Ovary (tissue), 7 donors: ENCODE measurements at regions not wholly inside any gene's neighbourhood (a gene's known extent, or its start where the extent isn't known, plus 50 kb on each side); places are given as distances from the start of the nearest gene placed in this dataset.
"Not testable (repeated sequence)": the region's sequence is repeated elsewhere in the genome, so short reads cannot be mapped to it uniquely, and the experiment has no call there.

Experiments used
- DNase-seq, 5 donors: peaks; one replicate each; pipeline ENCODE4 v3.0.0-alpha.2; 2019 to 2020
- H3K27ac ChIP-seq, 2 donors: fragments of 200-600 bp; one replicate each; pipeline versions ENCODE4 v1.5.1 to v1.8.0; 2019 to 2022
- H3K27me3 ChIP-seq: fragments of 200-600 bp; one replicate; pipeline ENCODE4 v1.8.0; 2022
- H3K36me3 ChIP-seq: fragments of 200-600 bp; sonication (generic); one replicate; pipeline ENCODE4 v1.5.1; 2019
- H3K4me1 ChIP-seq: one replicate; pipeline ENCODE4 v1.8.1; 2013; ENCODE audit warnings: mild to moderate bottlenecking, moderate library complexity; ENCODE audit not compliant: insufficient read depth
- H3K4me3 ChIP-seq: fragments of 200-600 bp; sonication (generic); one replicate; pipeline ENCODE4 v1.5.1; 2017
- H3K9me3 ChIP-seq, 2 donors: fragments of 200-600 bp in 1 of 2; sonication (generic) in 1 of 2; one replicate each; pipeline versions ENCODE4 v1.5.1 to v1.8.1; 2013 to 2019; ENCODE audit warnings: mild to moderate bottlenecking in 1 of 2, moderate library complexity in 1 of 2
- CTCF ChIP-seq, 3 donors: fragments of 450-650 bp in 2 of 3; fragments of 200-600 bp in 1 of 3; IDR thresholded peaks; one replicate each; pipeline versions ENCODE4 v1.5.1 to v1.8.0; 2016 to 2022; ENCODE audit warnings: antibody characterized with exemption in 3 of 3, mild to moderate bottlenecking in 1 of 3
- EP300 ChIP-seq: sonication (generic); formaldehyde crosslinking; IDR thresholded peaks from one replicate; pipeline ENCODE4 v1.6.1; 2017; ENCODE audit warnings: antibody characterized with exemption
- POLR2A ChIP-seq: fragments of 450-650 bp; IDR thresholded peaks from one replicate; pipeline ENCODE4 v1.6.1; 2017; ENCODE audit warnings: antibody characterized with exemption, mild to moderate bottlenecking, moderate library complexity
- WGBS, 3 donors: extraction: QIAGEN DNeasy Blood & Tissue Kit in 1 of 3; methylation state at CpG; one replicate each; pipeline versions ENCODE4 v1.1.5 to v1.1.7; 2013 to 2017; 5-methylcytosine and 5-hydroxymethylcytosine counted together
- intact Hi-C, 4 donors: fragments of 100-400 bp; cut with DNase I; formaldehyde crosslinking; loops; one replicate each; pipeline versions ENCODE4 v1.11.0 to v1.15.1; 2022 to 2023
- donor health status: DM: no; HTN: no; CAD: no; lungs with moderate emphysema.
- donor health status: DM: no; HTN: no; CAD: no.
- donor health status: Bipolar disorder and iron deficiency.
- donor health status: DM: no; HTN: no; CAD: no.
- donor health status: DM: yes; HTN: yes; CAD: no.

GRCh38 chrX:25105221-25105620, 89.5 kb upstream of the ARX start:
- H3K36me3 ChIP-seq = no peaks in the 10 kb centered on the region
- H3K4me3 ChIP-seq = no peak overlapping the region
- H3K27ac ChIP-seq = no peak overlapping the region
- no peaks in the 10 kb centered on the region for H3K27me3 ChIP-seq
- no peaks in the 10 kb centered on the region for H3K9me3 ChIP-seq
- no peaks in the 10 kb centered on the region for H3K4me1 ChIP-seq
- intact Hi-C loops = no loop called here
- no peak for DNase-seq
- 29 to 39% (median 33%) methylated on average over 4 of the region's 4 CpGs for WGBS, 3 donors
- no peak for TF ChIP-seq CTCF (IDR thresholded peaks at IDR 0.05)
- no peak for TF ChIP-seq POLR2A
- TF ChIP-seq EP300 = no peak

GRCh38 chrX:25096522-25097045, 80.8 kb upstream of the ARX start:
- H3K4me3 ChIP-seq = no peak overlapping the region
- H3K9me3 ChIP-seq = no peaks in the 10 kb centered on the region
- intact Hi-C loops = no loop called here
- H3K4me1 ChIP-seq = no peaks in the 10 kb centered on the region
- H3K36me3 ChIP-seq = no peaks in the 10 kb centered on the region
- DNase-seq = peak in 2 of 5 donors; percentile 13 to 36
- no peaks in the 10 kb centered on the region for H3K27me3 ChIP-seq
- no peak overlapping the region for H3K27ac ChIP-seq
- TF ChIP-seq CTCF (IDR thresholded peaks at IDR 0.05) (no peak), EP300 (no peak), POLR2A (no peak)
- 29 to 40% (median 30%) methylated on average over 3 of the region's 3 CpGs for WGBS, 3 donors

- DNase-seq, H3K9me3 ChIP-seq, H3K27me3 ChIP-seq, intact Hi-C loops, H3K36me3 ChIP-seq, H3K4me1 ChIP-seq, H3K4me3 ChIP-seq, H3K27ac ChIP-seq: not testable (repeated sequence)
- WGBS, 3 donors = 46 to 77% (median 61%) methylated on average over 1 of the region's 1 CpG
Measured at GRCh38 chrX:25091152-25091551, 75.4 kb upstream of the ARX start.

- intact Hi-C loops = no loop called here
- WGBS, 3 donors = 70 to 85% (median 84%) methylated on average over 1 of the region's 1 CpG
- H3K9me3 ChIP-seq = no peaks in the 10 kb centered on the region
- no peaks in the 10 kb centered on the region for H3K36me3 ChIP-seq
- no peaks in the 10 kb centered on the region for H3K27me3 ChIP-seq
- H3K4me3 ChIP-seq = no peak overlapping the region
- TF ChIP-seq POLR2A (no peak), CTCF (IDR thresholded peaks at IDR 0.05) (no peak), EP300 (no peak)
- no peak overlapping the region for H3K27ac ChIP-seq
- no peak for DNase-seq
- H3K4me1 ChIP-seq = no peaks in the 10 kb centered on the region
Measured at GRCh38 chrX:25084446-25084845, 68.7 kb upstream of the ARX start.

- TF ChIP-seq EP300 (no peak), CTCF (IDR thresholded peaks at IDR 0.05) (no peak), POLR2A (no peak)
- Histone ChIP-seq H3K4me3 (no peak overlapping the region), H3K27me3 (no peaks in the 10 kb centered on the region), H3K4me1 (no peaks in the 10 kb centered on the region), H3K36me3 (no peaks in the 10 kb centered on the region), H3K27ac (no peak overlapping the region), H3K9me3 (no peaks in the 10 kb centered on the region)
- WGBS, 3 donors = 65 to 79% (median 68%) methylated on average over 3 of the region's 3 CpGs
- no peak for DNase-seq
- intact Hi-C loops = no loop called here
Measured at GRCh38 chrX:25083661-25084060, 67.9 kb upstream of the ARX start.
